RWPE2 (cell line): ENCODE measurements at regions not wholly inside any gene's neighbourhood (a gene's known extent, or its start where the extent isn't known, plus 50 kb on each side); places are given as distances from the start of the nearest gene placed in this dataset.

Source experiments
- ATAC-seq: fragments of 200-7000 bp; cut with Tn5 transposase; 3 replicates; pipeline ENCODE4 v1.9.1; 2021; ENCODE audit warnings: low read depth
- DNase-seq: peaks from one replicate; pipeline ENCODE4 v3.0.0-alpha.2; 2020; ENCODE audit warnings: low spot score
- H3K27ac ChIP-seq: fragments of 450-650 bp; 2 replicates; pipeline ENCODE4 v1.5.1; 2017; ENCODE audit warnings: mild to moderate bottlenecking; ENCODE audit not compliant: poor library complexity, severe bottlenecking
- H3K27me3 ChIP-seq: fragments of 250-450 bp; sonication (Bioruptor Pico); 2 replicates; pipeline ENCODE4 v1.5.1; 2021; ENCODE audit warnings: mild to moderate bottlenecking, moderate library complexity; ENCODE audit not compliant: insufficient read depth, poor library complexity, severe bottlenecking
- H3K36me3 ChIP-seq: fragments of 250-450 bp; sonication (Bioruptor Pico); 2 replicates; pipeline ENCODE4 v1.5.1; 2020; ENCODE audit warnings: low read depth, mild to moderate bottlenecking, moderate library complexity
- H3K4me1 ChIP-seq: fragments of 250-450 bp; sonication (Bioruptor Pico); 2 replicates; pipeline ENCODE4 v1.5.1; 2021; ENCODE audit warnings: mild to moderate bottlenecking, moderate library complexity; ENCODE audit not compliant: insufficient read depth, poor library complexity, severe bottlenecking
- H3K4me3 ChIP-seq: fragments of 250-450 bp; sonication (Bioruptor Pico); 2 replicates; pipeline ENCODE4 v1.5.1; 2021; ENCODE audit warnings: mild to moderate bottlenecking, moderate library complexity; ENCODE audit not compliant: severe bottlenecking
- H3K9me3 ChIP-seq: fragments of 250-450 bp; sonication (Bioruptor Pico); 2 replicates; pipeline ENCODE4 v1.5.1; 2021; ENCODE audit warnings: mild to moderate bottlenecking, moderate library complexity; ENCODE audit not compliant: severe bottlenecking
- CTCF ChIP-seq: fragments of 450-650 bp; IDR thresholded peaks from one replicate; pipeline ENCODE4 v1.5.1; 2017; ENCODE audit warnings: mild to moderate bottlenecking, moderate library complexity; ENCODE audit not compliant: poor library complexity, severe bottlenecking

GRCh38 chr2:59903994-59904544, 649.4 kb downstream of the BCL11A start:
- H3K9me3 ChIP-seq: no peaks in the 10 kb centered on the region
- DNase-seq: no peak
- H3K36me3 ChIP-seq: no peaks in the 10 kb centered on the region
- no peaks in the 10 kb centered on the region for H3K4me1 ChIP-seq
- no peak overlapping the region for H3K27ac ChIP-seq
- H3K27me3 ChIP-seq: peaks cover 16% of the 10 kb centered on the region
- no peak for ATAC-seq
- H3K4me3 ChIP-seq: no peak overlapping the region
- TF ChIP-seq CTCF: no peak

- DNase-seq: no peak
- H3K4me1 ChIP-seq: no peaks in the 10 kb centered on the region
- TF ChIP-seq CTCF: no peak
- ATAC-seq: no peak
- H3K4me3 ChIP-seq: no peak overlapping the region
- H3K27me3 ChIP-seq: peaks cover 16% of the 10 kb centered on the region
- no peaks in the 10 kb centered on the region for H3K9me3 ChIP-seq
- no peaks in the 10 kb centered on the region for H3K36me3 ChIP-seq
- H3K27ac ChIP-seq: no peak overlapping the region
Observed at GRCh38 chr2:59900728-59901452, 652.6 kb downstream of the BCL11A start.

- H3K4me3 ChIP-seq: no peak overlapping the region
- H3K4me1 ChIP-seq: no peaks in the 10 kb centered on the region
- no peaks in the 10 kb centered on the region for H3K9me3 ChIP-seq
- peaks cover 16% of the 10 kb centered on the region for H3K27me3 ChIP-seq
- no peak overlapping the region for H3K27ac ChIP-seq
- TF ChIP-seq CTCF: no peak
- H3K36me3 ChIP-seq: no peaks in the 10 kb centered on the region
- DNase-seq (no peak), ATAC-seq (no peak)
Observed at GRCh38 chr2:59899692-59900091, 653.8 kb downstream of the BCL11A start.

GRCh38 chr2:59896499-59897245, 656.8 kb downstream of the BCL11A start:
- H3K4me1 ChIP-seq: no peaks in the 10 kb centered on the region
- no peak for TF ChIP-seq CTCF
- ATAC-seq: no peak
- no peaks in the 10 kb centered on the region for H3K9me3 ChIP-seq
- DNase-seq: no peak
- no peak overlapping the region for H3K27ac ChIP-seq
- H3K4me3 ChIP-seq: no peak overlapping the region
- no peaks in the 10 kb centered on the region for H3K36me3 ChIP-seq
- no peaks in the 10 kb centered on the region for H3K27me3 ChIP-seq
